ENCODE measurements at regions not wholly inside any gene's neighbourhood (a gene's known extent, or its start where the extent isn't known, plus 50 kb on each side); places are given as distances from the start of the nearest gene placed in this dataset.

GRCh38 chr9:104263942-104264341, 169.8 kb downstream of the SMC2 start:
- no peaks in the 10 kb centered on the region for H3K79me2 ChIP-seq (ENCODE audit: insufficient read depth, low read length)
- DNase-seq (ENCODE audit: insufficient read length, low spot score, missing footprints), result no peak
- H2AFZ ChIP-seq (ENCODE audit: low read length), result no peak overlapping the region
- no peaks in the 10 kb centered on the region for H3K36me3 ChIP-seq (ENCODE audit: insufficient read depth, low read length)
- no peaks in the 10 kb centered on the region for H4K20me1 ChIP-seq (ENCODE audit: insufficient read depth, low read length)
- no peaks in the 10 kb centered on the region for H3K9me3 ChIP-seq (ENCODE audit: low read depth, low read length)
- TF ChIP-seq, protein P1, sequence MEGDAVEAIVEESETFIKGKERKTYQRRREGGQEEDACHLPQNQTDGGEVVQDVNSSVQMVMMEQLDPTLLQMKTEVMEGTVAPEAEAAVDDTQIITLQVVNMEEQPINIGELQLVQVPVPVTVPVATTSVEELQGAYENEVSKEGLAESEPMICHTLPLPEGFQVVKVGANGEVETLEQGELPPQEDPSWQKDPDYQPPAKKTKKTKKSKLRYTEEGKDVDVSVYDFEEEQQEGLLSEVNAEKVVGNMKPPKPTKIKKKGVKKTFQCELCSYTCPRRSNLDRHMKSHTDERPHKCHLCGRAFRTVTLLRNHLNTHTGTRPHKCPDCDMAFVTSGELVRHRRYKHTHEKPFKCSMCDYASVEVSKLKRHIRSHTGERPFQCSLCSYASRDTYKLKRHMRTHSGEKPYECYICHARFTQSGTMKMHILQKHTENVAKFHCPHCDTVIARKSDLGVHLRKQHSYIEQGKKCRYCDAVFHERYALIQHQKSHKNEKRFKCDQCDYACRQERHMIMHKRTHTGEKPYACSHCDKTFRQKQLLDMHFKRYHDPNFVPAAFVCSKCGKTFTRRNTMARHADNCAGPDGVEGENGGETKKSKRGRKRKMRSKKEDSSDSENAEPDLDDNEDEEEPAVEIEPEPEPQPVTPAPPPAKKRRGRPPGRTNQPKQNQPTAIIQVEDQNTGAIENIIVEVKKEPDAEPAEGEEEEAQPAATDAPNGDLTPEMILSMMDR (IDR thresholded peaks at IDR 0.05; ENCODE audit: extremely low read depth, low read depth, low read length), result no peak
- no peak overlapping the region for H3K4me3 ChIP-seq (ENCODE audit: insufficient read depth, low read length)
- H3K27me3 ChIP-seq (ENCODE audit: insufficient read depth, low read length), result no peaks in the 10 kb centered on the region
- H3K4me1 ChIP-seq (ENCODE audit: insufficient read depth, low read length), result no peaks in the 10 kb centered on the region
- no peak overlapping the region for H3K4me2 ChIP-seq (ENCODE audit: insufficient read depth, low read length)
- no peak overlapping the region for H3K27ac ChIP-seq (ENCODE audit: low read depth, low read length)

DNA sequence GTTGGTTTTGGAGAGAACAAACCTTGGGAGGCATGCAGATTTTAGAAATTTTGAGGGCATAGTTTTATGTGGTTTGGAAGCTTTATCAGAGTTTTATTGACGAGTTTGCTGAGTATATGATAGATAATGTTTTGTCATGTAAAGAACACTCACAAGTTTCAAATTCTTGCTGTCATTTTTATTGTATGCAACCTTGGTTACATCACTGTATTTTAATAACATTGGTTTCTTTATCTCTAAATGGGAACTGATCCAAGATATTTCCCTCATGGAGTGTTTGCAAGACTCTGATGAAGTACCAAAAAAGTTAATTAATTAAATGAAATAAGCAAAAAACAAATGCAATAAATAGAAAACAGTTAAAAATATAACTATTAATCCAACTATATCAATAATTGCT, 170.3 kb downstream of the SMC2 start:
- TF ChIP-seq, protein P1 (IDR thresholded peaks at IDR 0.05; ENCODE audit: extremely low read depth, low read depth, low read length), result no peak
- H3K36me3 ChIP-seq (ENCODE audit: insufficient read depth, low read length), result no peaks in the 10 kb centered on the region

DNA sequence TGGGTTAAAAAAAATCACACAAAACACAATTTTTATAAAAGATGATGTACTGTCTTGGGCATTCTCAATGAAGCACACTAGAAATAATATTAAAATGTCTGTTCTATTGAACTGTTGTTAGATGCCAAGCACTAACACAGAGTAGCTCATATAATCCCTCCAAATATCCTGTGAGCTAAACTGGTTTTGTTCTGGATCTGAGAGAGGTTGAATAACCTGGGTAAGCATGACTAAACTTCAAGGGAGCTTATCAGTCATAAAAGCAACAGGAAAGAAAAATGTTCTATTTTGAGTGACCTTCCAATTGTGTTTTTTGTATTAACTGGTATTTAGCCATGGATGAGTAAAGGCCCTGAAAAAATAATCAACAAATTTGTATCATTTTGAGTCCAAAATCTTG, 175.3 kb downstream of the SMC2 start:
- no peak for DNase-seq (ENCODE audit: insufficient read length, low spot score, missing footprints)
- no peak overlapping the region for H3K4me2 ChIP-seq (ENCODE audit: insufficient read depth, low read length)

More for the DNA sequence above, 170.3 kb downstream of the SMC2 start:
- H4K20me1 ChIP-seq (ENCODE audit: insufficient read depth, low read length), result no peaks in the 10 kb centered on the region
- no peaks in the 10 kb centered on the region for H3K4me1 ChIP-seq (ENCODE audit: insufficient read depth, low read length)
- no peak overlapping the region for H3K4me2 ChIP-seq (ENCODE audit: insufficient read depth, low read length)
- no peaks in the 10 kb centered on the region for H3K9me3 ChIP-seq (ENCODE audit: low read depth, low read length)
- no peak overlapping the region for H2AFZ ChIP-seq (ENCODE audit: low read length)
- H3K27ac ChIP-seq (ENCODE audit: low read depth, low read length), result no peak overlapping the region
- no peak overlapping the region for H3K4me3 ChIP-seq (ENCODE audit: insufficient read depth, low read length)
- H3K79me2 ChIP-seq (ENCODE audit: insufficient read depth, low read length), result no peaks in the 10 kb centered on the region
- DNase-seq (ENCODE audit: insufficient read length, low spot score, missing footprints), result no peak
- no peaks in the 10 kb centered on the region for H3K27me3 ChIP-seq (ENCODE audit: insufficient read depth, low read length)

GRCh38 chr9:104269996-104270963, 176.2 kb downstream of the SMC2 start:
- H4K20me1 ChIP-seq (ENCODE audit: insufficient read depth, low read length), result no peaks in the 10 kb centered on the region
- H3K4me2 ChIP-seq (ENCODE audit: insufficient read depth, low read length), result no peak overlapping the region
- H2AFZ ChIP-seq (ENCODE audit: low read length), result peak overlapping the region; percentile 14
- TF ChIP-seq, protein P1 (IDR thresholded peaks at IDR 0.05; ENCODE audit: extremely low read depth, low read depth, low read length), result no peak
- peaks cover 2% of the 10 kb centered on the region for H3K9me3 ChIP-seq (ENCODE audit: low read depth, low read length)
- no peak for DNase-seq (ENCODE audit: insufficient read length, low spot score, missing footprints)
- no peaks in the 10 kb centered on the region for H3K4me1 ChIP-seq (ENCODE audit: insufficient read depth, low read length)
- H3K36me3 ChIP-seq (ENCODE audit: insufficient read depth, low read length), result no peaks in the 10 kb centered on the region
- no peaks in the 10 kb centered on the region for H3K27me3 ChIP-seq (ENCODE audit: insufficient read depth, low read length)
- no peak overlapping the region for H3K27ac ChIP-seq (ENCODE audit: low read depth, low read length)
- no peak overlapping the region for H3K4me3 ChIP-seq (ENCODE audit: insufficient read depth, low read length)
- H3K79me2 ChIP-seq (ENCODE audit: insufficient read depth, low read length), result no peaks in the 10 kb centered on the region

More for the DNA sequence above, 175.3 kb downstream of the SMC2 start:
- Histone ChIP-seq H3K27me3 (ENCODE audit: insufficient read depth, low read length) (no peaks in the 10 kb centered on the region), H3K79me2 (ENCODE audit: insufficient read depth, low read length) (no peaks in the 10 kb centered on the region), H3K9me3 (ENCODE audit: low read depth, low read length) (no peaks in the 10 kb centered on the region), H3K36me3 (ENCODE audit: insufficient read depth, low read length) (no peaks in the 10 kb centered on the region), H3K4me3 (ENCODE audit: insufficient read depth, low read length) (no peak overlapping the region), H3K27ac (ENCODE audit: low read depth, low read length) (no peak overlapping the region), H3K4me1 (ENCODE audit: insufficient read depth, low read length) (no peaks in the 10 kb centered on the region), H2AFZ (ENCODE audit: low read length) (no peak overlapping the region), H4K20me1 (ENCODE audit: insufficient read depth, low read length) (no peaks in the 10 kb centered on the region)
- TF ChIP-seq, protein P1 (IDR thresholded peaks at IDR 0.05; ENCODE audit: extremely low read depth, low read depth, low read length), result no peak
